NCI-H2196 treated with DMSO at 0.1 percent for 48 hours (cell line): ENCODE measurements at regions not wholly inside any gene's neighbourhood (a gene's known extent, or its start where the extent isn't known, plus 50 kb on each side); places are given as distances from the start of the nearest gene placed in this dataset.
"Not testable (repeated sequence)": the region's sequence is repeated elsewhere in the genome, so short reads cannot be mapped to it uniquely, and the experiment has no call there.

ENCODE experiments used
- DNase-seq: peaks from one replicate; lab custom pipeline; 2025; ENCODE audit not compliant: unreplicated experiment; lab: John Stamatoyannopoulos, UW

- no peak for DNase-seq
Measured at GRCh38 chr13:80726868-80727267, 385.9 kb upstream of the SPRY2 start.

- DNase-seq: no peak
Measured at GRCh38 chr13:80721689-80722088, 380.8 kb upstream of the SPRY2 start.

- no peak for DNase-seq
Measured at GRCh38 chr13:80718970-80719369, 378.0 kb upstream of the SPRY2 start.

GRCh38 chr13:80717776-80718175, 376.9 kb upstream of the SPRY2 start:
- DNase-seq: no peak

GRCh38 chr13:80716610-80717081, 375.7 kb upstream of the SPRY2 start:
- no peak for DNase-seq

- no peak for DNase-seq
Measured at GRCh38 chr13:80712026-80712425, 371.1 kb upstream of the SPRY2 start.

DNA sequence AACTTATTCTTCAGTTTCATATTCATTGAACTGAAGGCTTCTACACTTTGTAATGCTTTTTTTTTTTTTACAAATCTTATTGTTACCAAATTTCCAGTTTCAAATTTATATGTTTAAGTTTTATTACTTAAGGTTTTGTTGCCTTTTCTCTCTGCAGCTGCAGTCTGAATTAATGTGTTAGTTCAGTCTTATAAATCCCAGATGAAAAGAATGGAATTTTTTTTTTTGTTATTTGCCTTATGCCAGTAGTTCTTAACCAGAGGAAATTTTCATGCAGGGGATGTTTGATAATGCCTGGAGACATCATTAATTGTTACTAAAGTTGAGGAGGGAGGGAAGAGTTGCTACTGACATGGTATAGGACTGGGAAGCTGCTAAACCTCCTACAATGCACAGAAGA, 367.9 kb upstream of the SPRY2 start:
- no peak for DNase-seq

GRCh38 chr13:80707000-80707983, 366.4 kb upstream of the SPRY2 start:
- no peak for DNase-seq

DNA sequence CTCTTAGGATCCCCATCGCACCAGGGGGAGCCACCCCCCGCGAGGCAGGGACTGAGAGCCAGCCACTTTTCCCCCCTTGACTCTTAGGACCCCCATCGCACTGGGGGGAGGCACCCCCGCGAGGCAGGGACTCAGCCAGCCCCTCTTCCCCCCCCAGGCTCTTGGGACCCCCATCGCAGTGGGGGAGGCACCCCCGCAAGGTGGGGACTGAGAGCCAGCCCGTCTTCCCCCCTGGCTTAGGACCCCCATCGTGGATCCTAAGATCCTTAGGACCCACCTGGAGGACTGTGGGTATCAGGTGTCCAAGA, 365.2 kb upstream of the SPRY2 start:
- no peak for DNase-seq

- DNase-seq: no peak
Measured at GRCh38 chr13:80705371-80706163, 364.6 kb upstream of the SPRY2 start.

GRCh38 chr13:80704369-80704768, 363.4 kb upstream of the SPRY2 start:
- DNase-seq: no peak

GRCh38 chr13:80695841-80696240, 354.9 kb upstream of the SPRY2 start:
- DNase-seq: no peak

DNA sequence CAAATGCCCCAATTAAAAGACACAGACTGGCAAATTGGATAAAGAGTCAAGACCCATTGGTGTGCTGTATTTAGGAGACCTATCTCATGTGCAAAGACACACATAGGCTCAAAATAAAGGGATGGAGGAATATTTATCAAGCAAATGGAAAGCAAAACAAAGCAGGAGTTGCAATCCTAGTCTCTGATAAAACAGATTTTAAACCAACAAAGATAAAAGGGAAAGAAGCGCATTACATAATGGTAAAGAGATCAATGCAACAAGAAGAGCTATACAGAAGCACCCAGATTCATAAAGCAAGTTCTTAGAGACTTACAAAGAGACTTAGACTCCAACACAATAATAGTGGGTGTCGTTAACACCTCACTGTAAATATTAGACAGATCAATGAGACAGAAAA, 350.9 kb upstream of the SPRY2 start:
- DNase-seq: not testable (repeated sequence)

DNA sequence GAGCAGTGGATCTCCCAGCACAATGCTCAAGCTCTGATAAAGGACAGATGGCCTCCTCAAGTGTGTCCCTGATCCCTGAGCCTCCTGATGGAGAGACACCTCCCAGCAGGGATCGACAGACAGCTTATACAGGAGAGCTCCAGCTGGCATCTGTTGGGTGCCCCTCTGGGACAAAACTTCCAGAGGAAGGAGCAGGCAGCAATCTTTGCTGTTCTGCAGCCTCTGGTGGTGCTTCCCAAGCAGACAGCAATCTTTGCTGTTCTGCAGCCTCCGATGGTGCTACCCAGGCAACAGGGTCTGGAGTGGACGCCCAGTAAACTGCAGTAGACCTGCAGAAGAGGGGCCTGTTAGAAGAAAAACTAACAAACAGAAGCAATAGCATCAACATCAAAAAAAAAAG, 349.3 kb upstream of the SPRY2 start:
- no peak for DNase-seq

GRCh38 chr13:80688593-80688992, 347.7 kb upstream of the SPRY2 start:
- no peak for DNase-seq

DNA sequence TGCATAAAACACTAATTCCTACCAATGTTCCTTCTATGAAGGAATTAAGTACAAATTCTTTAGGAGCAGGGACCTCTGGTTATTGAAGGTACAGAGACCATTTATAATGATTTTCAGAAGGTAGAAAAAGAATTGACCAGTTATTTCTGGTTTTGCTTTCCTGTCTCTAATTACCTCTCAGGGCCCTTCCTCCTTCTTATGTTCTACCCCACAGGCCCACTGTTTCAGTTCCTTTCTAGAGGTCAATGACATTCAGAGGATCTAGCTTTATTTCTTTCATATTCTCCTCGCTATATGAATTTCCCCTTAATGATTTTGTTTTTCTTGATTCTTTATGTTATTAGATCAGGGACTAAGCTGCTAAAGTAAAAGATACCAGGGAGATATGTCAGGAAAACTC, 345.0 kb upstream of the SPRY2 start:
- DNase-seq: no peak

DNA sequence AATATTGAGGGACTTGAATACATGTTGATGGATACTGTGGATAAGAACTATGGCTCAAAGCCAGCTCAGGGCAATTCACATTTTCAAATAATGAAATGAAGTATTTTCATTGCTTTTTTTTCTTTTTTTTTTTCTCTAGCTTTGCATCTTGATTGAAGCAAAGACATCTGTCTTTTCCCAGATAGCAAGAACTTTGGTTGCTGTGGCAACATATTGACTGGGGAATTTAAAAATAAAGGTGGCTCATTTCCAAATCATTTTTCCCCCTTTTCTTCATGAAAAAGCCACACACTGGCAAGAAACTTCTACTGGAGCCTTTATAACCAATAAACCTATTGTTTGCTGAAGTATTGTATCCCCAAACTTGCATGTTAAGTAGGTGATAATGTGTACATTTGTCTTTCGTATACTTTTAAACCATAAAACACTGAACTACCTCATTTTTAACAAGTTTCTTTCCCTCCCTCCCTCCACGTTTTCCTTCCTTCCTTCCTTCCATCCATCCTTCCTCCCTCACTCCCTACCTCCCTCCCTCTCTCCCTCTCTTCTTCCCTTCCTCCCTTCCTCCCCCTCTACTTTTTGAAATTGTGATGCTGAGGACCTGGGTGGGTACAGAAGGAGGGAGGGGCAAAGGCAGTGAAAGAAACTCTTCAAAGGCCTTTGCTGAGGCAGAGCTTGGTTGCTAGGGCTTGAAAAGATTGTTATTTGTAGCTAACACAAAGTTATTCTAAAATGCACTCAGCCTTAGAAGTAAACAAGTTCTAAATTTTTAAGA, 343.5 kb upstream of the SPRY2 start:
- DNase-seq: no peak

GRCh38 chr13:80680786-80681366, 339.9 kb upstream of the SPRY2 start:
- no peak for DNase-seq

- no peak for DNase-seq
Measured at GRCh38 chr13:80679423-80679822, 338.5 kb upstream of the SPRY2 start.

GRCh38 chr13:80677227-80677626, 336.3 kb upstream of the SPRY2 start:
- no peak for DNase-seq

- not testable (repeated sequence) for DNase-seq
Measured at GRCh38 chr13:80675442-80675841, 334.5 kb upstream of the SPRY2 start.
